ENCODE measurements at regions not wholly inside any gene's neighbourhood (a gene's known extent, or its start where the extent isn't known, plus 50 kb on each side); places are given as distances from the start of the nearest gene placed in this dataset.

- no peak overlapping the region for H3K27ac ChIP-seq (ENCODE audit: low read depth in 1 of 2, low read length in 2 of 2)
- no peaks in the 10 kb centered on the region for H3K4me1 Mint-ChIP-seq (ENCODE audit: low read depth)
- no peaks in the 10 kb centered on the region for H3K36me3 ChIP-seq (ENCODE audit: insufficient read depth, low read length)
- CTCF ChIA-PET, result no interaction called here
- no peaks in the 10 kb centered on the region for H3K36me3 Mint-ChIP-seq (ENCODE audit: low read depth)
- no peaks in the 10 kb centered on the region for H3K9me3 Mint-ChIP-seq
- no peaks in the 10 kb centered on the region for H3K27me3 ChIP-seq (ENCODE audit: control insufficient read depth in 1 of 2, insufficient read depth in 2 of 2, low read length in 2 of 2)
- DNase-seq (no peak), ATAC-seq (ENCODE audit: poor library complexity) (no peak)
- H3K4me3 ChIP-seq (ENCODE audit: low read length), result no peak overlapping the region
- no peak overlapping the region for H3K27ac Mint-ChIP-seq
- no peak overlapping the region for H3K4me3 Mint-ChIP-seq
- H3K9me3 ChIP-seq (ENCODE audit: control insufficient read depth in 1 of 2, insufficient read depth in 1 of 2, low read length in 2 of 2), result no peaks in the 10 kb centered on the region
- no peak for TF ChIP-seq CTCF (IDR thresholded peaks at IDR 0.05)
- peaks cover 5% of the 10 kb centered on the region for H3K27me3 Mint-ChIP-seq
- POLR2A ChIA-PET, result no interaction called here
- no peaks in the 10 kb centered on the region for H3K4me1 ChIP-seq (ENCODE audit: insufficient read depth, low read length)
- intact Hi-C loops (cut with DNase I, micrococcal nuclease), result no loop called here
These were observed 69.3 kb upstream of the CXCL14 start for GRCh38 chr5:135648116-135648515.

- intact Hi-C loops (cut with DNase I, micrococcal nuclease), result no loop called here
- ChIA-PET CTCF (no interaction called here), POLR2A (no interaction called here)
- DNase-seq (no peak), ATAC-seq (ENCODE audit: poor library complexity) (no peak)
- Histone ChIP-seq H3K4me3 (ENCODE audit: low read length) (no peak overlapping the region), H3K27ac (ENCODE audit: low read depth in 1 of 2, low read length in 2 of 2) (no peak overlapping the region), H3K27me3 (ENCODE audit: control insufficient read depth in 1 of 2, insufficient read depth in 2 of 2, low read length in 2 of 2) (no peaks in the 10 kb centered on the region), H3K4me1 (ENCODE audit: insufficient read depth, low read length) (no peaks in the 10 kb centered on the region), H3K36me3 (ENCODE audit: insufficient read depth, low read length) (no peaks in the 10 kb centered on the region), H3K9me3 (ENCODE audit: control insufficient read depth in 1 of 2, insufficient read depth in 1 of 2, low read length in 2 of 2) (no peaks in the 10 kb centered on the region)
- no peaks in the 10 kb centered on the region for H3K36me3 Mint-ChIP-seq (ENCODE audit: low read depth)
- no peak overlapping the region for H3K27ac Mint-ChIP-seq
- no peak for TF ChIP-seq CTCF (IDR thresholded peaks at IDR 0.05)
- no peaks in the 10 kb centered on the region for H3K27me3 Mint-ChIP-seq
- H3K4me1 Mint-ChIP-seq (ENCODE audit: low read depth), result no peaks in the 10 kb centered on the region
- no peak overlapping the region for H3K4me3 Mint-ChIP-seq
- no peaks in the 10 kb centered on the region for H3K9me3 Mint-ChIP-seq
These were observed 66.8 kb upstream of the CXCL14 start for GRCh38 chr5:135645336-135646180.

GRCh38 chr5:135644816-135645215 is 66.0 kb upstream of the CXCL14 start:
- H3K4me1 Mint-ChIP-seq (ENCODE audit: low read depth), result no peaks in the 10 kb centered on the region
- Histone ChIP-seq H3K36me3 (ENCODE audit: insufficient read depth, low read length) (no peaks in the 10 kb centered on the region), H3K4me1 (ENCODE audit: insufficient read depth, low read length) (no peaks in the 10 kb centered on the region), H3K27me3 (ENCODE audit: control insufficient read depth in 1 of 2, insufficient read depth in 2 of 2, low read length in 2 of 2) (no peaks in the 10 kb centered on the region), H3K4me3 (ENCODE audit: low read length) (no peak overlapping the region), H3K9me3 (ENCODE audit: control insufficient read depth in 1 of 2, insufficient read depth in 1 of 2, low read length in 2 of 2) (no peaks in the 10 kb centered on the region), H3K27ac (ENCODE audit: low read depth in 1 of 2, low read length in 2 of 2) (no peak overlapping the region)
- POLR2A ChIA-PET, result no interaction called here
- DNase-seq (no peak), ATAC-seq (ENCODE audit: poor library complexity) (no peak)
- no peak for TF ChIP-seq CTCF (IDR thresholded peaks at IDR 0.05)
- H3K4me3 Mint-ChIP-seq, result no peak overlapping the region
- no peaks in the 10 kb centered on the region for H3K27me3 Mint-ChIP-seq
- CTCF ChIA-PET, result no interaction called here
- H3K9me3 Mint-ChIP-seq, result no peaks in the 10 kb centered on the region
- intact Hi-C loops (cut with DNase I, micrococcal nuclease), result no loop called here
- H3K36me3 Mint-ChIP-seq (ENCODE audit: low read depth), result no peaks in the 10 kb centered on the region
- H3K27ac Mint-ChIP-seq, result no peak overlapping the region

Measured in CD4-positive, alpha-beta T cell (primary cell).